Transverse colon (tissue), 4 donors: ENCODE measurements at regions not wholly inside any gene's neighbourhood (a gene's known extent, or its start where the extent isn't known, plus 50 kb on each side); places are given as distances from the start of the nearest gene placed in this dataset.

ENCODE experiments used
- EP300 ChIP-seq: sonication (generic); formaldehyde crosslinking; IDR thresholded peaks from one replicate; pipeline ENCODE4 v1.6.1; 2017; ENCODE audit warnings: antibody characterized with exemption, low read depth
- POLR2A ChIP-seq: fragments of 450-650 bp; IDR thresholded peaks from one replicate; pipeline ENCODE4 v1.6.1; 2016; ENCODE audit warnings: antibody characterized with exemption, mild to moderate bottlenecking, moderate library complexity
- POLR2AphosphoS5 ChIP-seq, 3 donors: sonication (generic); formaldehyde crosslinking; IDR thresholded peaks; one replicate each; pipeline ENCODE4 v1.6.1; 2016; ENCODE audit warnings: antibody characterized with exemption in 3 of 3
- TF ChIP-seq, protein P1 (sequence below), 5 experiments: fragments of 200-600 bp in 3 of 5; fragments of 450-650 bp in 2 of 5; sonication (generic) in 3 of 5; IDR thresholded peaks; 1 replicate in 2 of 5; 2 replicates in 3 of 5; pipeline ENCODE4 v1.5.1; 2016 to 2017; ENCODE audit warnings: antibody characterized with exemption in 5 of 5, inconsistent platforms in 3 of 5, mild to moderate bottlenecking in 2 of 5, moderate library complexity in 1 of 5

DNA sequence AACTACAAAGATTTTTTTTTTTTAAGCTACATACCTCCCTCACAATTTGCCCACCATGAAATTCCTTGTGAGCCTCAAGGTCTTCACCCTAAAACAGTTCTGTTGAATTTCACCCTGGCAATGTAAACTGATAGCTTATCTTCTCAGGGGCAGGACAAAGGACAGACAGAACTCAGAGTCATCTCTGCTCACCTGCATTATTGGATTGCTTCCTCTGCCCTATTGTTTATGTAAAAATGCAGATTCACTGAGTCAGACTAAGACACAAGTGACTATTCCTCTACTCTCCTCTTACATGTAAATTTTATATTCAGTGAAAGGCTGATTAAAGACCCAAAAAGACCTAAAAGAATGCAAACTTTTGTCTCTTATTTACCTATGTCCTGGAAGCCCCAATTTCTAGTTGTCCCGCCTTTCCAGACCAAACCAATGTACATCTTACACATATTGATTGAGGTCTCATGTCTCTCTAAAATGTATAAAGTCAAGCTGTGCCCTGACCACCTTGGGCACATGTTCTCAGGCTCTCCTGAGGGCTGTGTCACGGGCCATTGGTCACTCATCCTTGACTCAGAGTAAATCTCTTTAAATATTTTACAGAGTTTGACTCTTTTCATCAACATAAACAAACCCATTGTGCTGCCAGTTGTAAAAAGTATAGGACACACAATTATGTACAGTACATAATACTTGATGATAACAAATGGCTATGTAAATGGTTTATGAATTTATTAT is 440.2 kb downstream of the HTR7 start:
- TF ChIP-seq, protein P1, sequence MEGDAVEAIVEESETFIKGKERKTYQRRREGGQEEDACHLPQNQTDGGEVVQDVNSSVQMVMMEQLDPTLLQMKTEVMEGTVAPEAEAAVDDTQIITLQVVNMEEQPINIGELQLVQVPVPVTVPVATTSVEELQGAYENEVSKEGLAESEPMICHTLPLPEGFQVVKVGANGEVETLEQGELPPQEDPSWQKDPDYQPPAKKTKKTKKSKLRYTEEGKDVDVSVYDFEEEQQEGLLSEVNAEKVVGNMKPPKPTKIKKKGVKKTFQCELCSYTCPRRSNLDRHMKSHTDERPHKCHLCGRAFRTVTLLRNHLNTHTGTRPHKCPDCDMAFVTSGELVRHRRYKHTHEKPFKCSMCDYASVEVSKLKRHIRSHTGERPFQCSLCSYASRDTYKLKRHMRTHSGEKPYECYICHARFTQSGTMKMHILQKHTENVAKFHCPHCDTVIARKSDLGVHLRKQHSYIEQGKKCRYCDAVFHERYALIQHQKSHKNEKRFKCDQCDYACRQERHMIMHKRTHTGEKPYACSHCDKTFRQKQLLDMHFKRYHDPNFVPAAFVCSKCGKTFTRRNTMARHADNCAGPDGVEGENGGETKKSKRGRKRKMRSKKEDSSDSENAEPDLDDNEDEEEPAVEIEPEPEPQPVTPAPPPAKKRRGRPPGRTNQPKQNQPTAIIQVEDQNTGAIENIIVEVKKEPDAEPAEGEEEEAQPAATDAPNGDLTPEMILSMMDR (IDR thresholded peaks at IDR 0.05), result no peak
- TF ChIP-seq POLR2AphosphoS5 (IDR thresholded peaks at IDR 0.05) (no peak), POLR2A (no peak), EP300 (no peak)
